GM23338 (cell line): ENCODE measurements at regions not wholly inside any gene's neighbourhood (a gene's known extent, or its start where the extent isn't known, plus 50 kb on each side); places are given as distances from the start of the nearest gene placed in this dataset.

Source experiments
- ATAC-seq: fragments of 200-7000 bp; cut with Tn5 transposase; 3 replicates; pipeline ENCODE4 v1.9.1; 2020
- DNase-seq: peaks from one replicate; pipeline ENCODE4 v3.0.0-alpha.2; 2015; ENCODE audit warnings: low spot score
- H2AFZ ChIP-seq: fragments of 200-600 bp; sonication (generic); 2 replicates; pipeline ENCODE4 v1.8.0; 2016; ENCODE audit warnings: antibody characterized with exemption, mild to moderate bottlenecking, moderate library complexity
- H3F3A ChIP-seq: fragments of 200-600 bp; sonication (generic); replicated peaks from 2 replicates; pipeline ENCODE4 v1.8.0; 2017; ENCODE audit warnings: antibody characterized with exemption, mixed run types, low read depth
- H3K27ac ChIP-seq: fragments of 200-600 bp; sonication (generic); 2 replicates; pipeline ENCODE4 v1.6.1; 2016; ENCODE audit warnings: low read depth
- H3K27me3 ChIP-seq: fragments of 200-600 bp; sonication (generic); 2 replicates; pipeline ENCODE4 v1.8.0; 2016; ENCODE audit warnings: mild to moderate bottlenecking, mixed run types, moderate library complexity; ENCODE audit not compliant: insufficient read depth
- H3K36me3 ChIP-seq: fragments of 200-600 bp; sonication (generic); 2 replicates; pipeline ENCODE4 v1.8.0; 2016; ENCODE audit warnings: mild to moderate bottlenecking; ENCODE audit not compliant: insufficient read depth
- H3K4me1 ChIP-seq: fragments of 200-600 bp; sonication (generic); 2 replicates; pipeline ENCODE4 v1.8.0; 2016; ENCODE audit warnings: mild to moderate bottlenecking, moderate library complexity; ENCODE audit not compliant: insufficient read depth
- H3K4me2 ChIP-seq: fragments of 200-600 bp; sonication (generic); 2 replicates; pipeline ENCODE4 v1.7.1; 2017; ENCODE audit warnings: mixed run types
- H3K4me3 ChIP-seq: fragments of 200-600 bp; sonication (generic); 2 replicates; pipeline ENCODE4 v1.6.1; 2016; ENCODE audit warnings: mixed run types
- H3K79me2 ChIP-seq: fragments of 200-600 bp; sonication (generic); replicated peaks from 2 replicates; pipeline ENCODE4 v1.8.0; 2017; ENCODE audit warnings: mild to moderate bottlenecking; ENCODE audit not compliant: insufficient read depth
- H3K9me2 ChIP-seq: fragments of 200-600 bp; sonication (generic); 2 replicates; pipeline ENCODE4 v1.8.0; 2017; ENCODE audit not compliant: insufficient read depth
- H4K20me1 ChIP-seq: fragments of 200-600 bp; sonication (generic); replicated peaks from 2 replicates; pipeline ENCODE4 v1.8.0; 2017; ENCODE audit warnings: mild to moderate bottlenecking; ENCODE audit not compliant: insufficient read depth
- H3K27ac Mint-ChIP-seq: 2 replicates; pipeline ENCODE4 v1.8.0; 2020; ENCODE audit warnings: inconsistent platforms, mild to moderate bottlenecking, moderate library complexity, mixed read lengths
- H3K27me3 Mint-ChIP-seq: 3 replicates; pipeline ENCODE4 v1.8.0; 2022; ENCODE audit warnings: low read depth, mild to moderate bottlenecking, moderate library complexity, mixed read lengths, inconsistent platforms; ENCODE audit not compliant: insufficient read depth, poor library complexity
- H3K36me3 Mint-ChIP-seq: 3 replicates; pipeline ENCODE4 v1.8.0; 2021; ENCODE audit warnings: low read depth, mild to moderate bottlenecking, inconsistent platforms, moderate library complexity, mixed read lengths
- H3K4me1 Mint-ChIP-seq: 3 replicates; pipeline ENCODE4 v1.8.0; 2020; ENCODE audit warnings: mild to moderate bottlenecking, inconsistent platforms, mixed read lengths
- H3K4me3 Mint-ChIP-seq: 3 replicates; pipeline ENCODE4 v1.8.0; 2021; ENCODE audit warnings: moderate library complexity, mild to moderate bottlenecking, inconsistent platforms, mixed read lengths
- H3K9me3 Mint-ChIP-seq: 3 replicates; pipeline ENCODE4 v1.8.0; 2020; ENCODE audit warnings: moderate library complexity, mild to moderate bottlenecking, inconsistent platforms, mixed read lengths
- CREB1 ChIP-seq: fragments of 250-450 bp; sonication (Bioruptor Pico); IDR thresholded peaks from 2 replicates; pipeline ENCODE4 v1.5.0; 2020; ENCODE audit warnings: low read depth, mild to moderate bottlenecking, moderate library complexity
- CTCF ChIP-seq, 2 experiments: fragments of 200-600 bp in 1 of 2; sonication (generic) in 1 of 2; conservative IDR thresholded peaks; 2 replicates each; pipeline versions ENCODE4 v1.5.1 to v1.6.1; 2016 to 2017; ENCODE audit warnings: antibody characterized with exemption in 2 of 2, low read depth in 2 of 2, mild to moderate bottlenecking in 2 of 2, moderate library complexity in 1 of 2
- ETS1 ChIP-seq: IDR thresholded peaks from 2 replicates; pipeline ENCODE4 v1.6.1; 2016; ENCODE audit warnings: antibody characterized with exemption
- EZH2 ChIP-seq: fragments of 200-600 bp; sonication (generic); IDR thresholded peaks from one replicate; pipeline ENCODE4 v1.8.0; 2017; ENCODE audit warnings: antibody characterized with exemption, mild to moderate bottlenecking, low read depth; ENCODE audit not compliant: unreplicated experiment
- EZH2phosphoT487 ChIP-seq: fragments of 200-600 bp; sonication (generic); IDR thresholded peaks from one replicate; pipeline ENCODE4 v1.8.1; 2018; ENCODE audit warnings: antibody characterized with exemption; ENCODE audit not compliant: unreplicated experiment
- JUNB ChIP-seq: IDR thresholded peaks from one replicate; pipeline ENCODE4 v1.6.1; 2016; ENCODE audit warnings: antibody characterized with exemption; ENCODE audit not compliant: unreplicated experiment
- NANOG ChIP-seq: IDR thresholded peaks from 2 replicates; pipeline ENCODE4 v1.6.1; 2016; ENCODE audit warnings: antibody characterized with exemption, borderline replicate concordance
- POLR2AphosphoS5 ChIP-seq: IDR thresholded peaks from 2 replicates; pipeline ENCODE4 v1.6.1; 2016; ENCODE audit warnings: antibody characterized with exemption, low read depth
- REST ChIP-seq: IDR thresholded peaks from one replicate; pipeline ENCODE4 v1.6.1; 2018; ENCODE audit warnings: antibody characterized with exemption; ENCODE audit not compliant: unreplicated experiment
- STAT1 ChIP-seq: IDR thresholded peaks from one replicate; pipeline ENCODE4 v1.6.1; 2016; ENCODE audit warnings: antibody characterized with exemption; ENCODE audit not compliant: unreplicated experiment
- ZNF114 ChIP-seq: fragments of 250-450 bp; sonication (Bioruptor Pico); IDR thresholded peaks from 2 replicates; pipeline ENCODE4 v1.5.0; 2020; ENCODE audit warnings: mild to moderate bottlenecking, moderate library complexity
- ZNF331 ChIP-seq: fragments of 250-450 bp; sonication (Bioruptor Pico); IDR thresholded peaks from 2 replicates; pipeline ENCODE4 v1.5.0; 2020; ENCODE audit warnings: low read depth, mild to moderate bottlenecking, moderate library complexity
- TF ChIP-seq, protein P1 (sequence below): fragments of 250-450 bp; sonication (Bioruptor Pico); IDR thresholded peaks from 2 replicates; pipeline ENCODE4 v1.5.0; 2020; ENCODE audit warnings: mild to moderate bottlenecking, moderate library complexity

DNA sequence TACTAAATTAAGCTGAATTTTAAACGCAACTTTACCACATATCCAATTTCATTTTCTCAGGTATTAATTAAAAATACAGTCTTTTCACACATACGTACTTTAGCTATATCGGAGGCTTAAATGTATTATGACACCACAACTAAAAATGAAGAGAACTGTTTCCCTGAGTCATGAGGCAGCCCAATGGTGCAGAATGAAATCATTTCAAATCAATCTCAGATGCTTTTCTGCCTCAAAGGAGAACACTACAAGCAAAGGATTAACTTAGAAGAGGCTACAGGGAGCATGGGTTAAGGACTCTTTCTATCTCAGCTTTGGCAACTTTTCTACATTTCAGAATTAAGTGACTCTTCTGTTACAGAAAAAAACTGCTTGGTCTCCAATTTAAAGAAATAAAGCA lies 516.3 kb upstream of the HTR2A start:
- Histone ChIP-seq H3K4me1 (no peaks in the 10 kb centered on the region), H3K9me2 (no peaks in the 10 kb centered on the region; the same call in 1 of the 2 replicates), H4K20me1 (no peaks in the 10 kb centered on the region), H3K27ac (no peak overlapping the region), H3K79me2 (no peaks in the 10 kb centered on the region), H3K36me3 (no peaks in the 10 kb centered on the region), H3K27me3 (no peaks in the 10 kb centered on the region), H2AFZ (no peak overlapping the region), H3K4me3 (no peak overlapping the region), H3K4me2 (no peak overlapping the region), H3F3A (no peaks in the 10 kb centered on the region)
- Mint-ChIP-seq H3K4me1 (peaks cover 9% of the 10 kb centered on the region; the same call in 2 of the 3 replicates), H3K36me3 (no peaks in the 10 kb centered on the region), H3K27me3 (peaks cover 3% of the 10 kb centered on the region), H3K4me3 (no peak overlapping the region), H3K9me3 (no peaks in the 10 kb centered on the region), H3K27ac (no peak overlapping the region)
- TF ChIP-seq POLR2AphosphoS5 (no peak), CREB1 (CRISPR knock-in tag) (no peak), EZH2phosphoT487 (no peak), REST (no peak), JUNB (no peak), STAT1 (no peak), CTCF (conservative IDR thresholded peaks at IDR 0.05; ENCODE audit: low read depth in 2 of 2) (no peak), ZNF331 (CRISPR knock-in tag) (no peak), EZH2 (no peak), ZNF114 (CRISPR knock-in tag) (no peak), NANOG (no peak), ETS1 (no peak)
- TF ChIP-seq, protein P1, sequence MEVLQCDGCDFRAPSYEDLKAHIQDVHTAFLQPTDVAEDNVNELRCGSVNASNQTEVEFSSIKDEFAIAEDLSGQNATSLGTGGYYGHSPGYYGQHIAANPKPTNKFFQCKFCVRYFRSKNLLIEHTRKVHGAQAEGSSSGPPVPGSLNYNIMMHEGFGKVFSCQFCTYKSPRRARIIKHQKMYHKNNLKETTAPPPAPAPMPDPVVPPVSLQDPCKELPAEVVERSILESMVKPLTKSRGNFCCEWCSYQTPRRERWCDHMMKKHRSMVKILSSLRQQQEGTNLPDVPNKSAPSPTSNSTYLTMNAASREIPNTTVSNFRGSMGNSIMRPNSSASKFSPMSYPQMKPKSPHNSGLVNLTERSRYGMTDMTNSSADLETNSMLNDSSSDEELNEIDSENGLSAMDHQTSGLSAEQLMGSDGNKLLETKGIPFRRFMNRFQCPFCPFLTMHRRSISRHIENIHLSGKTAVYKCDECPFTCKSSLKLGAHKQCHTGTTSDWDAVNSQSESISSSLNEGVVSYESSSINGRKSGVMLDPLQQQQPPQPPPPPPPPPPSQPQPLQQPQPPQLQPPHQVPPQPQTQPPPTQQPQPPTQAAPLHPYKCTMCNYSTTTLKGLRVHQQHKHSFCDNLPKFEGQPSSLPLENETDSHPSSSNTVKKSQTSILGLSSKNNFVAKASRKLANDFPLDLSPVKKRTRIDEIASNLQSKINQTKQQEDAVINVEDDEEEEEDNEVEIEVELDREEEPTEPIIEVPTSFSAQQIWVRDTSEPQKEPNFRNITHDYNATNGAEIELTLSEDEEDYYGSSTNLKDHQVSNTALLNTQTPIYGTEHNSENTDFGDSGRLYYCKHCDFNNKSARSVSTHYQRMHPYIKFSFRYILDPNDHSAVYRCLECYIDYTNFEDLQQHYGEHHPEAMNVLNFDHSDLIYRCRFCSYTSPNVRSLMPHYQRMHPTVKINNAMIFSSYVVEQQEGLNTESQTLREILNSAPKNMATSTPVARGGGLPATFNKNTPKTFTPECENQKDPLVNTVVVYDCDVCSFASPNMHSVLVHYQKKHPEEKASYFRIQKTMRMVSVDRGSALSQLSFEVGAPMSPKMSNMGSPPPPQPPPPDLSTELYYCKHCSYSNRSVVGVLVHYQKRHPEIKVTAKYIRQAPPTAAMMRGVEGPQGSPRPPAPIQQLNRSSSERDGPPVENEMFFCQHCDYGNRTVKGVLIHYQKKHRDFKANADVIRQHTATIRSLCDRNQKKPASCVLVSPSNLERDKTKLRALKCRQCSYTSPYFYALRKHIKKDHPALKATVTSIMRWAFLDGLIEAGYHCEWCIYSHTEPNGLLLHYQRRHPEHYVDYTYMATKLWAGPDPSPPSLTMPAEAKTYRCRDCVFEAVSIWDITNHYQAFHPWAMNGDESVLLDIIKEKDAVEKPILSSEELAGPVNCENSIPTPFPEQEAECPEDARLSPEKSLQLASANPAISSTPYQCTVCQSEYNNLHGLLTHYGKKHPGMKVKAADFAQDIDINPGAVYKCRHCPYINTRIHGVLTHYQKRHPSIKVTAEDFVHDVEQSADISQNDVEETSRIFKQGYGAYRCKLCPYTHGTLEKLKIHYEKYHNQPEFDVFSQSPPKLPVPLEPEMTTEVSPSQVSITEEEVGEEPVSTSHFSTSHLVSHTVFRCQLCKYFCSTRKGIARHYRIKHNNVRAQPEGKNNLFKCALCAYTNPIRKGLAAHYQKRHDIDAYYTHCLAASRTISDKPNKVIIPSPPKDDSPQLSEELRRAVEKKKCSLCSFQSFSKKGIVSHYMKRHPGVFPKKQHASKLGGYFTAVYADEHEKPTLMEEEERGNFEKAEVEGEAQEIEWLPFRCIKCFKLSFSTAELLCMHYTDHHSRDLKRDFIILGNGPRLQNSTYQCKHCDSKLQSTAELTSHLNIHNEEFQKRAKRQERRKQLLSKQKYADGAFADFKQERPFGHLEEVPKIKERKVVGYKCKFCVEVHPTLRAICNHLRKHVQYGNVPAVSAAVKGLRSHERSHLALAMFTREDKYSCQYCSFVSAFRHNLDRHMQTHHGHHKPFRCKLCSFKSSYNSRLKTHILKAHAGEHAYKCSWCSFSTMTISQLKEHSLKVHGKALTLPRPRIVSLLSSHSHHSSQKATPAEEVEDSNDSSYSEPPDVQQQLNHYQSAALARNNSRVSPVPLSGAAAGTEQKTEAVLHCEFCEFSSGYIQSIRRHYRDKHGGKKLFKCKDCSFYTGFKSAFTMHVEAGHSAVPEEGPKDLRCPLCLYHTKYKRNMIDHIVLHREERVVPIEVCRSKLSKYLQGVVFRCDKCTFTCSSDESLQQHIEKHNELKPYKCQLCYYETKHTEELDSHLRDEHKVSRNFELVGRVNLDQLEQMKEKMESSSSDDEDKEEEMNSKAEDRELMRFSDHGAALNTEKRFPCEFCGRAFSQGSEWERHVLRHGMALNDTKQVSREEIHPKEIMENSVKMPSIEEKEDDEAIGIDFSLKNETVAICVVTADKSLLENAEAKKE (CRISPR knock-in tag), result no peak
- ATAC-seq (no peak), DNase-seq (no peak)
